GM19455 (cell line): ENCODE measurements at regions not wholly inside any gene's neighbourhood (a gene's known extent, or its start where the extent isn't known, plus 50 kb on each side); places are given as distances from the start of the nearest gene placed in this dataset.

Experiments used
- ATAC-seq: cut with Tn5 transposase; IDR thresholded peaks from one replicate; pipeline ENCODE4 v1.9.1; 2021; ENCODE audit not compliant: unreplicated experiment

DNA sequence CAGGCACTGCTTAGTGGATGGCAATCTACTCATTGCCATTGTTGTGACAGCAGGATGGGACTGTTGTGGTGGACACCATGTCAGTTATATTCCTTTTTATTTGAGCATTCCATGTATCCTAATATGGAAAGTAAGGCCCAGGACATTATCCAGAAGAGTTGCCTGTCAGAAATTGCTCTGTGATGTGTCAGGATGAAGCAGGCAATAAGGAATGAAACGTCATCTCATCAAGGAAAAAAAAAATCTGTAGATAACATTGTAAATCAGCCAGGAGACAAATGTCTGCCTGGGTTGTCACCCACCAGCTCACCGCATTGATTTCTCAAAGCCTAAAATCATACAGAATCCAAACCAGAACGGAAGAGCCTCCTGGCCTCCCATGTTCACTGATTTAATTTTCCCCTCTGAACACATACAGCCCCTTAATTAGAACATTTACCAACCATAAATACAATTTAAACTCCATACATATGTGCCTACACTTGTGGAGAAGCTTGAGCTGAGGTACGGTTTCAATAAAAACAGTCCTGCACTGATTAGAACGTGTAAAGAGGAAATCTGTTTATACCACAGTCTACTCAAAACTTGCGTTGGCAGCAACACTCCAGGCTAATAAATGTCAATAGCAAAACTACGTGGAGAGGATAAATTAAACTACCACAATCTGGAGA, 73.9 kb downstream of the FOXD1 start:
- ATAC-seq = no peak

- no peak for ATAC-seq
Observed at GRCh38 chr5:73373814-73374510, 74.6 kb downstream of the FOXD1 start.

GRCh38 chr5:73370640-73371583, 77.7 kb downstream of the FOXD1 start:
- ATAC-seq = no peak

- no peak for ATAC-seq
Observed at GRCh38 chr5:73370095-73370494, 78.5 kb downstream of the FOXD1 start.

DNA sequence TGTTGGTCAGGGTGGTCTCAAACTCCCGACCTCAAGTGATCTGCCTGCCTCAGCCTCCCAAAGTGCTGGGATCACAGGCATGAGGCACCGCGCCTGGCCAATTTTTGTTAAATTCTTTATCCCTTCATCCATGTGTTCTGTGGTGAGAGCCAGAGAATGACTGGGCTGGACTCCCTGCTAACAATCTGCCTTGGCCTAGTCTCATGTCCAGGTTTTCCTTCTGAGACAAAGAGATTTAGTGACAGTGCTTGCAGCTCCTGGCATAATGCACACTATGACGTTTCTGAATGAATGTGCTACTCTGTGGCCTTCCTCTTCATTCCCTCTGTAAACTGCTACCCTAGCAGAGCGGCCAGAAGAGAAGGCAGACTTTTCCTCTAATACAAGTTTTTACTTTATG, 79.3 kb downstream of the FOXD1 start:
- ATAC-seq = no peak

DNA sequence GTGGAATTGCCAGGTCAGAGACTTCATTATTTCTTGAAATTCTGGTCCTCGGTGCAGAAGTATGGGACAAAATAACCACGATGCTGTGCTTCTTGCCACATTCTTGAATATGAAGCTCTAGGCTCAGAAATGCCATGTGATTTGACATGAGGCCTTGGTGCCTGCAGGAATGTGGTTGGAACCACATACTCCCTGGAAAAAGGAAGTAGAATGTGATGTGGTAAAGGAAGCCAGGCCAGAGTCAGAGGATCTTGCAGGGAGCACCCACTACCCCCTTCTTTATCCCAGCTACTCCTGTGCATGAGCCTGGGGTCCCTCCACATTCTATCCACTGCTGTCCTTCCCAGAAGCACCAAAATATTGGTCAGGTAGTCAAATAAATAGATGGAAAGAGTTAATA, 80.9 kb downstream of the FOXD1 start:
- ATAC-seq = no peak

GRCh38 chr5:73365990-73366667, 82.4 kb downstream of the FOXD1 start:
- ATAC-seq = no peak

- ATAC-seq = no peak
Observed at GRCh38 chr5:73365301-73365853, 83.2 kb downstream of the FOXD1 start.

DNA sequence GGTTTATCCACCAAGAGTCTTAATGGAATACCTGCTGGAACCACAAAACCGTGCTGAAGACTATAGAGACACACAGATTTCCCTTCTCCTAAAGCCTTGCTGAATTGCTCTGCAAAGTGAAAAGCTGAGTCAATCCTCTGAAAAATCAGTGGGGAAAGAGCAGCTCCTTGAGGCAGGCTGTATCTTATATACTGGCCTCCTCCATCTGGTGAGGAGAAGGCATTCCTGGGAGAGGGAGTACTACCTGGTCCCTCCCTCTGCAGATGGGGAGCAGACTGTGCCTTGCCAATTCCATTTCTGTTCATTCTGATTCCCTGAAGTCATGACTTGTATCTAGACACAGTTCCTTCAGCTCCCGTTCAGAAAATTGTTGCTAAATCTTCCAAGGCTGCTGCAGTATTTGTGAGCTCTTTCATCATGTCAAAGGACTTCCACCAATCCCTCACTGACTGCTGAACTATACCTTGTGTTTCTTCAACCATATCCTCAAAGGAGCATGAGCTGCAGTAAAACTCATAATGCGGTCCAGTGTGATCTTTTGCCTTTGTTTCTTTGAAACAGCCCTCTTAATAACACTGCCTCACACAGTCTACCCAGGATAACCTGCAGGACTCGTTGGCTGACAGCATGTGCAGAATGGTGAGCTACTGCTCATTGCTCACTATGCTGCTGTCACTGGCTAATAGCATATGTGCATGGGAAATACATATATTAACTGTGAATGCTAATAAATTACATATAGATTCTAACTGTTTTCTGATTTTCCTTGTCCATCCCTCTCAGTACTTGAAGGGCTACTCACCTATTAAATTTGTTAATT, 84.5 kb downstream of the FOXD1 start:
- ATAC-seq = no peak

DNA sequence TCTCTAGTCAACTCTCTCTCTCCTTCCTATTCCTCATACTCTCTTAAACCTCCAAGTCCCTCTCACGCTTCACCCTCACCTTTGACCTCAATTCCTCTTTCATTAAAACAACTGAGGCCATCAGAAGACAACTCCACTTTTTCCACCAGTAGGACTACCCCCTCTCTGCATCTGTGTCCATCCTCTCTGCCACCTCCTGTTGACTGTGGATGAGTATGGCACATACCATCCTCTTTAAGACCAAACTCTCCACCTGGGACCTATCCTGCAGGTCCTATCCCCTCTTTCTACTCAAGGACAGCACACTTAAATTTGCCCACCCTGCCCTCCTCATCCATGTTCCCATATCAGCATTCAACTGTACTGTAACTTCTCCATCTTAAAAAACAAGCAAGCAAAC, 89.2 kb downstream of the FOXD1 start:
- no peak for ATAC-seq

GRCh38 chr5:73358366-73358765, 90.2 kb downstream of the FOXD1 start:
- no peak for ATAC-seq

DNA sequence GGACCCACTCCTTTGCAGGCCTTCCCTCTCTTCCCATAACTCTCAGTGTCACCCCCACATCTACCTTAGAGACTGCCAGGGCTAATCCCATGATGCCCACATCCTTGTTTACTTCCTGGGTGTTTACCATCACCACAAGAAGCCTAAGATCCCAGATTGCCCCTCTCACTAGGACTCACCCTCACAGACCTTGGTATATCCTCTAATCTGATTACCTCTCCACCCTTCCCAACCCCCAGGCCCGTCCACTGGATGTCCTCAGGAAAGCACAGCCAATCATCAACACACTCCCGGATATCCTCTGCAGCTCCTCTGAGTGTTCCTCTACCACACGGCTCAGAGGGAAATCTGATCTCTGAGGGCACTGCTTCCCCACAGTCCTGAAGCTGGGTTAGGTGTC, 91.0 kb downstream of the FOXD1 start:
- ATAC-seq = no peak

DNA sequence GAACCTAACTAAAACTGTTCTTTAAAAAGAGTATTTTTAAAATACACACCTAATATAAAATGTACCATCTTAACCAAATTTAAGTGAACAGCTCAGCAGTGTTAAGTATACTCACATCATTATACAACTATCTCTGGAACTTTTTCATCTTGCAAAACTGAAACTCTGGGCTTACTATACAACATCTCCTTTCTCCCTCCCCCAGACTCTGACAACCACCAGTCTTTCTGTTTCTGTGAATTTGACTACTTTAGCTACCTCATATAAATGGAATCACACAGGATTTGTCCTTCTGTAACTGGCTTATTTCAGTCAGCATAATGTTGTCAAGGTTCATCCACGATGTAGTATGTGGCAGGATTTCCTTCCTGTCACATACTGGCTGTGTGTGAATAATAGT, 93.5 kb downstream of the FOXD1 start:
- no peak for ATAC-seq

GRCh38 chr5:73354406-73354805, 94.2 kb downstream of the FOXD1 start:
- ATAC-seq = no peak

GRCh38 chr5:73352649-73353230, 95.8 kb downstream of the FOXD1 start:
- ATAC-seq = no peak

DNA sequence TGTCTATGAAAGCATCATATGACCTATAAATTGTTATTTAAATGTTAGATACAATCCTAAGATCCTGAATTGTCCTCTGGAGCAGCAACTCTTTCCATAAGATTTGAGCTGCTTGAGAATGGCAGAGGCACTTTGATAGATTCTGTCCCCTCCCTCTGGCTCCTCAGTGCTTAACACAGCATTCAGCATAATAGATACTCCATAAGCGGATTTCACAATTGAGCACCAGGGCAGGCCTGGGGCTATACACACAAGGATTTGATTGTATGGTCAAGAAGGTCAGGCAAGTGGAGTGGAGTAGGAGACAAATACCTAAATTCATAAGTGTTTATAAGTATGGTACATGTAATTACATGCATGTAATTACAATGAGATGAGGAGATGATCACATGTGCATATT, 96.3 kb downstream of the FOXD1 start:
- no peak for ATAC-seq

- no peak for ATAC-seq
Observed at GRCh38 chr5:73351593-73351992, 97.0 kb downstream of the FOXD1 start.

DNA sequence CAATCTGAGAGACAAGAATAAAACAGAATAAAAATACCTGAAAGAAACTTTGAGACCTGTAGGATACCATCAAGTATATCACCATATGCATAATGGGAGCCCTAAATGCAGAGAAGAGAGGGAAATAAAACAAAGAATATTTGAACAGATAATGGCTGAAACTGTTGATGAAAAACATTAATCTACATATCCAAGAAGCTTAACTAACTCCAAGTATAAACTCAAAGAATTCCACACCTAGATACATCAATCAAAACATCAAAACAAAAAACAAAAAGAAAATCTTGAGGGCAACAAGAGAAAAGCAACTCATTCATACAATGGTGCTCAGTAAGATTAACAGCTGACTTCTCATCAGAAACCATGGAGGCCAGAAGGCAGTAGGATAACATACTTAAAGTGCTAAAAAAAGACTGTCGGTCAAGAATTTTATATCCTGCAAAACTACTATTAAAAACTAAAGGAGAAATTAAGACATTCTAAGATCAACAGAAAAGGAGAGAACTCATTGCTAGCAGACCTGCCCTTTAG, 101.6 kb downstream of the FOXD1 start:
- no peak for ATAC-seq

DNA sequence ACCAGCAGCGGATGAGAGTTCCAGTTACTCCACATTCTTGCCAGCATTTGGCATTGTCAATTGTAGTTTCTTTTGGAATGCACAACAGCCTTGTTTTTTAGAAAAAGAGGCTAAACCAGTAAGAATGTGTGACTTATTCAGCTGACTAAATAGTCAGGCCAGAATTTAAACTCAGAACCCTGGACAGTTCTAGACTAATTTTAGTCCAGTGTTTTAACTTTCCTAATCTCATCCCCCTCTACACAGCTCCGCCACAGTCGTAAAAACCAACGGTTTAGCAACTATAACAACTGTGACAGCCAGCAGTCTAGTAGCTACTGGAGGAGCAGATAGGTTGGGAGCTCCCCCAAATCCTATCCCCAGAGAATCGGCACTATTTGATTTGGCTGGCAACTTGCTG, 103.7 kb downstream of the FOXD1 start:
- no peak for ATAC-seq
